WTC11 (cell line): ENCODE measurements at regions not wholly inside any gene's neighbourhood (a gene's known extent, or its start where the extent isn't known, plus 50 kb on each side); places are given as distances from the start of the nearest gene placed in this dataset.

Experiments used
- ATAC-seq: fragments of 200-7000 bp; cut with Tn5 transposase; 2 replicates; pipeline ENCODE4 v1.10.0; 2021; ENCODE audit warnings: mild to moderate bottlenecking, moderate library complexity
- CTCF ChIA-PET: fragments of 300-600 bp; sonication (Branson Sonifier 250); formaldehyde crosslinking; loops from one replicate; lab custom pipeline; 2021; ENCODE audit warnings: antibody characterized with exemption; lab: Charles Lee
- POLR2A ChIA-PET: fragments of 350-600 bp; sonication (Branson Sonifier 250); formaldehyde crosslinking; loops from one replicate; lab custom pipeline; 2021; ENCODE audit warnings: antibody characterized with exemption; lab: Charles Lee
- DNase-seq: peaks from one replicate; pipeline ENCODE4 v3.0.0; 2021; ENCODE audit warnings: low spot score
- H3K27ac Mint-ChIP-seq: 2 replicates; pipeline ENCODE4 v1.8.0; 2021; ENCODE audit warnings: mixed read lengths
- H3K27me3 Mint-ChIP-seq: 2 replicates; pipeline ENCODE4 v1.8.0; 2021; ENCODE audit warnings: low read depth, mild to moderate bottlenecking, moderate library complexity, mixed read lengths
- H3K36me3 Mint-ChIP-seq: 2 replicates; pipeline ENCODE4 v1.8.0; 2021; ENCODE audit warnings: mixed read lengths
- H3K4me1 Mint-ChIP-seq: 2 replicates; pipeline ENCODE4 v1.8.0; 2022; ENCODE audit warnings: mixed read lengths
- H3K4me3 Mint-ChIP-seq: 2 replicates; pipeline ENCODE4 v1.8.0; 2021; ENCODE audit warnings: mild to moderate bottlenecking, moderate library complexity, mixed read lengths
- H3K9me3 Mint-ChIP-seq: 2 replicates; pipeline ENCODE4 v1.8.0; 2021; ENCODE audit warnings: mixed read lengths
- CREM ChIP-seq: sonication (generic); formaldehyde crosslinking; IDR thresholded peaks from 2 replicates; pipeline ENCODE4 v1.8.1; 2022; ENCODE audit warnings: mild to moderate bottlenecking, missing genetic modification reagents, moderate library complexity
- FOXP1 ChIP-seq: sonication (generic); formaldehyde crosslinking; IDR thresholded peaks from 2 replicates; pipeline ENCODE4 v1.8.0; 2022; ENCODE audit warnings: missing genetic modification reagents, mild to moderate bottlenecking, moderate library complexity, borderline replicate concordance
- FOXP4 ChIP-seq: sonication (generic); formaldehyde crosslinking; IDR thresholded peaks from 2 replicates; pipeline ENCODE4 v1.8.0; 2022; ENCODE audit warnings: mild to moderate bottlenecking, missing genetic modification reagents
- GTF2I ChIP-seq: fragments of 250-450 bp; sonication (Bioruptor Pico); conservative IDR thresholded peaks from 2 replicates; pipeline ENCODE4 v1.4.0; 2021; ENCODE audit warnings: mild to moderate bottlenecking
- IRF2 ChIP-seq: sonication (generic); formaldehyde crosslinking; IDR thresholded peaks from 2 replicates; pipeline ENCODE4 v1.8.0; 2022; ENCODE audit warnings: low read depth, missing genetic modification reagents, borderline replicate concordance
- JAZF1 ChIP-seq: fragments of 250-450 bp; sonication (Bioruptor Pico); IDR thresholded peaks from 2 replicates; pipeline ENCODE4 v1.9.0; 2021; ENCODE audit warnings: moderate library complexity, mild to moderate bottlenecking, inconsistent platforms
- PRDM15 ChIP-seq: sonication (generic); formaldehyde crosslinking; IDR thresholded peaks from 2 replicates; pipeline ENCODE4 v1.8.0; 2022; ENCODE audit warnings: missing genetic modification reagents
- RELA ChIP-seq: sonication (generic); formaldehyde crosslinking; IDR thresholded peaks from 2 replicates; pipeline ENCODE4 v1.8.1; 2022; ENCODE audit warnings: missing genetic modification reagents, mild to moderate bottlenecking, borderline replicate concordance
- SP1 ChIP-seq: sonication (generic); formaldehyde crosslinking; conservative IDR thresholded peaks from 2 replicates; pipeline ENCODE4 v1.8.1; 2022; ENCODE audit warnings: missing genetic modification reagents
- USF2 ChIP-seq: sonication (generic); formaldehyde crosslinking; IDR thresholded peaks from 2 replicates; pipeline ENCODE4 v1.8.1; 2023; ENCODE audit warnings: mild to moderate bottlenecking, missing genetic modification reagents, moderate library complexity
- ZNF138 ChIP-seq: sonication (generic); formaldehyde crosslinking; conservative IDR thresholded peaks from 2 replicates; pipeline ENCODE4 v1.8.1; 2022; ENCODE audit warnings: mild to moderate bottlenecking, moderate library complexity, missing genetic modification reagents
- ZNF396 ChIP-seq: fragments of 250-450 bp; sonication (Bioruptor Pico); IDR thresholded peaks from 2 replicates; pipeline ENCODE4 v1.8.0; 2021; ENCODE audit warnings: mild to moderate bottlenecking, moderate library complexity, borderline replicate concordance
- TF ChIP-seq, protein P1 (sequence below): sonication (generic); formaldehyde crosslinking; IDR thresholded peaks from 2 replicates; pipeline ENCODE4 v1.8.0; 2023; ENCODE audit warnings: missing genetic modification reagents
- TF ChIP-seq, protein P2 (sequence below): fragments of 250-450 bp; sonication (Bioruptor Pico); IDR thresholded peaks from 2 replicates; pipeline ENCODE4 v1.9.0; 2021; ENCODE audit warnings: mild to moderate bottlenecking, borderline replicate concordance

DNA sequence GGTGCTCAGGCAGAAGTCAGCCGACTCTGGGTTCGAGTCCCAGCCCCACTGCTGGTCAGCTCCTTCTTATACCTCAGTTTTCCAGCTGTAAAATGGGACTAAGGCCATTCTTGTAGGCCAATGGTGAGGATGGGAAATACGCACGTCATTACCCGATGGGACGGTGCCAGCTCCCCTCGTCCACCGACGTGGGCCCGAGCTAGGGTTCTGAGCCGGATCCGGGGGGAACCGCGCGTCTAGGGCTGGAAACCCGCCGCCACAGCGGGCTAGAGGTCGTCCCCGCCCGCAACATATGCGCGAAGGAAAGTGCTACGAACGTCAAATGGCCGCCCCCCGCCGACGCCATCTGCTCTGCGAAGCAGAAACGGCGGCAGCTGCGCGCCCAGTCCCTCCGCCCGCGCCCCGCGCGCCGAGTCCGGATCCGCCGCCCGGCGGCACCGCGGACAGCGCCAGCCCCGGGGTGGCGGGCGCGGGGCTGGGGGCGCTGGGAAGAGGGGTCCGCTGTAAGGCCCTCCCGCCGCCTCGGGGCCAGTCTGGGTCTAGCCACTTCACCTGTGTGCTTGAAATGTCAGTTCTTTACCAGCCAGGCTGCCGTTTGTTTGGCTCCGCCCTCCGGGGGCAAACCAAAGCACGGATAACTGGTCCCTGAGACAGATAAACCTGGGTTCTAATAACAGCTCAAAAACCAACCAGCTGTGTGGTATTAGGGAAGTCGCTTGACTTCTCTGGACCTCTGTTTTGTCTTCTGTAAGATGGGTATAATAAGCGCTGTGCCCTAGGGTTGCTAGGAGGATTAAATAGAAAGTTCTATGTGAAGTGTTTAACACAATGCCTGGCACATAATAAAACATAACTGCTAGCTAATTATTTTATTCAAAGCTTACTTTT lies 103.5 kb upstream of the RCN1 start (continued):
- TF ChIP-seq CREM (CRISPR knock-in tag) (0 out of 2 replicates have a peak, but pooled peaks have one; percentile 51), FOXP4 (CRISPR knock-in tag) (peak; percentile 51; the same call in 1 of the 2 replicates), FOXP1 (CRISPR knock-in tag) (peak; percentile 96), ZNF138 (no peak)

- ATAC-seq (no peak), DNase-seq (no peak)
- no peak for TF ChIP-seq USF2 (CRISPR knock-in tag)
- Mint-ChIP-seq H3K4me3 (peak overlapping the region; percentile 63), H3K9me3 (no peaks in the 10 kb centered on the region), H3K27me3 (peaks cover 35% of the 10 kb centered on the region), H3K27ac (no peak overlapping the region), H3K4me1 (peaks cover 3% of the 10 kb centered on the region; the same call in 1 of the 2 replicates), H3K36me3 (no peaks in the 10 kb centered on the region)
- ChIA-PET POLR2A (no interaction called here), CTCF (interaction anchor here (0.5 to 4.8 kb wide), 4 partner anchors 21 to 223 kb away, joined by 3 to 15 read pairs (median 5); no protein-coding TSS in a partner anchor)
Observed at GRCh38 chr11:31986201-31986889, 104.5 kb upstream of the RCN1 start.

DNA sequence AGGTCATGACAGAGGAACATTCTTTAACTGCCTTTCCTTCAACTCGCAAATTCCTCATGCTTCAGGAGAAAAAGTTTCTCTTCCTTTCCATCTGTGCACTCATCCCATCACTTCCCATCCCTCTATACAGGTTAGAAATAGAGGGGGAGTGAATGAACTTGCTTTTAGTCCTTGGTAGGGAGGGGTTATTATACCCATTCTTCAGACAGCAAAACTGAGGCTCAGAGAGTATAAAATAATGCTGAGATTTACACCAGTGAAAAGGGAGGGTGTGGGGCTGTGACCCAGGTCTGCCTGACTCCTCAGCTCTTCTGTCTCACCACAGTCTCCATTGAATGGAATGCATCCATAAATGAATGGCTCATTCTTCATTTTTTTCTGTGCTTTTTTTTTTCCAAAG lies 109.4 kb upstream of the RCN1 start:
- POLR2A ChIA-PET: no interaction called here
- CTCF ChIA-PET: no interaction called here
- Mint-ChIP-seq H3K27ac (no peak overlapping the region), H3K9me3 (peaks cover 5% of the 10 kb centered on the region; the same call in 1 of the 2 replicates), H3K4me3 (no peak overlapping the region), H3K36me3 (no peaks in the 10 kb centered on the region), H3K4me1 (peaks cover 6% of the 10 kb centered on the region), H3K27me3 (peaks cover 12% of the 10 kb centered on the region)
- no peak for ATAC-seq
- DNase-seq: no peak
- TF ChIP-seq SP1 (CRISPR knock-in tag) (no peak), PRDM15 (CRISPR knock-in tag) (no peak), IRF2 (CRISPR knock-in tag) (no peak), RELA (CRISPR knock-in tag) (no peak), ZNF396 (CRISPR knock-in tag) (no peak), GTF2I (no peak), FOXP4 (CRISPR knock-in tag) (no peak), JAZF1 (CRISPR knock-in tag) (no peak)
- TF ChIP-seq, protein P1, sequence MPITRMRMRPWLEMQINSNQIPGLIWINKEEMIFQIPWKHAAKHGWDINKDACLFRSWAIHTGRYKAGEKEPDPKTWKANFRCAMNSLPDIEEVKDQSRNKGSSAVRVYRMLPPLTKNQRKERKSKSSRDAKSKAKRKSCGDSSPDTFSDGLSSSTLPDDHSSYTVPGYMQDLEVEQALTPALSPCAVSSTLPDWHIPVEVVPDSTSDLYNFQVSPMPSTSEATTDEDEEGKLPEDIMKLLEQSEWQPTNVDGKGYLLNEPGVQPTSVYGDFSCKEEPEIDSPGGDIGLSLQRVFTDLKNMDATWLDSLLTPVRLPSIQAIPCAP (CRISPR knock-in tag): no peak
- TF ChIP-seq, protein P2, sequence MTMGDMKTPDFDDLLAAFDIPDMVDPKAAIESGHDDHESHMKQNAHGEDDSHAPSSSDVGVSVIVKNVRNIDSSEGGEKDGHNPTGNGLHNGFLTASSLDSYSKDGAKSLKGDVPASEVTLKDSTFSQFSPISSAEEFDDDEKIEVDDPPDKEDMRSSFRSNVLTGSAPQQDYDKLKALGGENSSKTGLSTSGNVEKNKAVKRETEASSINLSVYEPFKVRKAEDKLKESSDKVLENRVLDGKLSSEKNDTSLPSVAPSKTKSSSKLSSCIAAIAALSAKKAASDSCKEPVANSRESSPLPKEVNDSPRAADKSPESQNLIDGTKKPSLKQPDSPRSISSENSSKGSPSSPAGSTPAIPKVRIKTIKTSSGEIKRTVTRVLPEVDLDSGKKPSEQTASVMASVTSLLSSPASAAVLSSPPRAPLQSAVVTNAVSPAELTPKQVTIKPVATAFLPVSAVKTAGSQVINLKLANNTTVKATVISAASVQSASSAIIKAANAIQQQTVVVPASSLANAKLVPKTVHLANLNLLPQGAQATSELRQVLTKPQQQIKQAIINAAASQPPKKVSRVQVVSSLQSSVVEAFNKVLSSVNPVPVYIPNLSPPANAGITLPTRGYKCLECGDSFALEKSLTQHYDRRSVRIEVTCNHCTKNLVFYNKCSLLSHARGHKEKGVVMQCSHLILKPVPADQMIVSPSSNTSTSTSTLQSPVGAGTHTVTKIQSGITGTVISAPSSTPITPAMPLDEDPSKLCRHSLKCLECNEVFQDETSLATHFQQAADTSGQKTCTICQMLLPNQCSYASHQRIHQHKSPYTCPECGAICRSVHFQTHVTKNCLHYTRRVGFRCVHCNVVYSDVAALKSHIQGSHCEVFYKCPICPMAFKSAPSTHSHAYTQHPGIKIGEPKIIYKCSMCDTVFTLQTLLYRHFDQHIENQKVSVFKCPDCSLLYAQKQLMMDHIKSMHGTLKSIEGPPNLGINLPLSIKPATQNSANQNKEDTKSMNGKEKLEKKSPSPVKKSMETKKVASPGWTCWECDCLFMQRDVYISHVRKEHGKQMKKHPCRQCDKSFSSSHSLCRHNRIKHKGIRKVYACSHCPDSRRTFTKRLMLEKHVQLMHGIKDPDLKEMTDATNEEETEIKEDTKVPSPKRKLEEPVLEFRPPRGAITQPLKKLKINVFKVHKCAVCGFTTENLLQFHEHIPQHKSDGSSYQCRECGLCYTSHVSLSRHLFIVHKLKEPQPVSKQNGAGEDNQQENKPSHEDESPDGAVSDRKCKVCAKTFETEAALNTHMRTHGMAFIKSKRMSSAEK (CRISPR knock-in tag): no peak
